ENCODE measurements at regions not wholly inside any gene's neighbourhood (a gene's known extent, or its start where the extent isn't known, plus 50 kb on each side); places are given as distances from the start of the nearest gene placed in this dataset.

DNA sequence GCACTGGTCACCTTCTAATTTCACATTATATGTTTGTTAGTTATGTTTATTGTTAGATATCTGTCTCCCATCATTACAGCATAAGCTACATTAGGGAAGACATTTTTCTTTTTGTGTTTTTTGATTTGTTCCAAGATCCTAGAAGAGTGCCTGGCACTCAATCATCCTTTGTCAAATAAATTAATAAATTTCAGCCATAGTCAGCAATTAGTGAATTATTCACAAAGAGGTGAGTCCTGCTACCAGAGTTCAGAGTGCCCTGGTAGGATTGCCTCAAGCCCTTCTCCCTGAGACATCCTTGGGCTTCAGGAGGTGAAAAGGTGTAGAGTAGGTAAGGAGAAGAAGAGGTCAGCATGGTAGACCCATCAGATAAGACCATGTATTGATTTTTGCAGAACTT is 186.2 kb upstream of the CTAGE1 start:
- intact Hi-C loops (cut with DNase I), result no loop called here
- Histone ChIP-seq H3K4me1 (no peaks in the 10 kb centered on the region), H3K27me3 (no peaks in the 10 kb centered on the region), H3K9ac (ENCODE audit: low read depth in 2 of 2, low read length in 2 of 2) (no peak overlapping the region), H3K9me3 (no peaks in the 10 kb centered on the region), H3K4me3 (no peak overlapping the region), H3K36me3 (no peaks in the 10 kb centered on the region), H3K27ac (no peak overlapping the region)
- DNase-seq, result no peak
- TF ChIP-seq, protein P1, sequence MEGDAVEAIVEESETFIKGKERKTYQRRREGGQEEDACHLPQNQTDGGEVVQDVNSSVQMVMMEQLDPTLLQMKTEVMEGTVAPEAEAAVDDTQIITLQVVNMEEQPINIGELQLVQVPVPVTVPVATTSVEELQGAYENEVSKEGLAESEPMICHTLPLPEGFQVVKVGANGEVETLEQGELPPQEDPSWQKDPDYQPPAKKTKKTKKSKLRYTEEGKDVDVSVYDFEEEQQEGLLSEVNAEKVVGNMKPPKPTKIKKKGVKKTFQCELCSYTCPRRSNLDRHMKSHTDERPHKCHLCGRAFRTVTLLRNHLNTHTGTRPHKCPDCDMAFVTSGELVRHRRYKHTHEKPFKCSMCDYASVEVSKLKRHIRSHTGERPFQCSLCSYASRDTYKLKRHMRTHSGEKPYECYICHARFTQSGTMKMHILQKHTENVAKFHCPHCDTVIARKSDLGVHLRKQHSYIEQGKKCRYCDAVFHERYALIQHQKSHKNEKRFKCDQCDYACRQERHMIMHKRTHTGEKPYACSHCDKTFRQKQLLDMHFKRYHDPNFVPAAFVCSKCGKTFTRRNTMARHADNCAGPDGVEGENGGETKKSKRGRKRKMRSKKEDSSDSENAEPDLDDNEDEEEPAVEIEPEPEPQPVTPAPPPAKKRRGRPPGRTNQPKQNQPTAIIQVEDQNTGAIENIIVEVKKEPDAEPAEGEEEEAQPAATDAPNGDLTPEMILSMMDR (IDR thresholded peaks at IDR 0.05), result no peak

DNA sequence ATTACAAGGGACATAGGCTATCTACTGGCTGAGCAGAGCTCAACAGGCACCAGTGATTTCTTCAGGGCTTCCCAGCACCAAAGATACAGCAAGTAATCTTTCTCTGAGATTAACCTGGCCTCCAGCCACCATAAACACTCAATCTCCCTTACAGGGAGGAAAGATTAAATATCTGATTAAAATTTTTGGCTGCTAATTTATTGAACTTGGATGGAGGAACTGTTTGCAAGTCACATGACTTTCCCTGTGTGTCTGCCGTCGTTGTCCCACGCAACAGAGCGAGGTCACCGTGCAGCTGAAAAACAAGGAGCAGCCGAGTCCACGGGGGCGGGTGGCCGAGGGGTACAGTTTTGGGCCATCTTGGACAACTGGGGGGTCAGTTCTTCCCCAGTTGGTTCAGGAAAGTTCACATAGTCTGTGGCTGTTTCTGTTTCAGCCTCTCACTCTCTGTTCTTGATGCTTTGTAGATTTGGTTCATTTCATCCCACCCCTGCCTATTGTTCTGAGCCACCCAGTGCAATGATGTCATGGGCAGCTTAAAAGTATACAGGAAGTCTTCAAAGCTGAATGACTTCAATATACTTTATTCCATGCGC is 186.8 kb upstream of the CTAGE1 start:
- Histone ChIP-seq H3K36me3 (no peaks in the 10 kb centered on the region), H3K9me3 (no peaks in the 10 kb centered on the region), H3K27me3 (no peaks in the 10 kb centered on the region), H3K4me1 (no peaks in the 10 kb centered on the region), H3K9ac (ENCODE audit: low read depth in 2 of 2, low read length in 2 of 2) (no peak overlapping the region), H3K27ac (no peak overlapping the region), H3K4me3 (no peak overlapping the region)
- intact Hi-C loops (cut with DNase I), result no loop called here
- DNase-seq, result no peak
- TF ChIP-seq, protein P1 (IDR thresholded peaks at IDR 0.05), result no peak

DNA sequence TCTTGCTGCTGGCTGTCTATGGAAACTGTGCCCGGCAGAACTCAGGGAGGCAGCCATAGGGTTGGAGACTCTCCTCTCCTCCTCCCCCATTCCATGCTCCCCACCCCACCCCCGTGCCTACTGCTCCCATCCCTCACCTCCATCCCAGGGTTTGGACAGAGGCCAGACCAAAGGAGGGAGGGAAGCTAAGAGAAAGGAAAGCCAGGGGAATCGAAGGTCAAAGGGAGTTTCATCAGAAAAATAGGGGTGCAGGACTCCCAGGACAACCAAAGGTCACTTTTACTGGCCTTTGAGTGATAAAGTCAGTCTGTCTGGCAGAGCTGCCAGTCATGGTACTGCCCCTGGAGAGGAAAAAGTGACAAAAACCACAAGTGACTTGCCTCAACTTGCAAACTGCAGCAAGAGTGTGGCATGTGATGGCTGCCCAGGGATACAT is 187.3 kb upstream of the CTAGE1 start:
- Histone ChIP-seq H3K4me1 (no peaks in the 10 kb centered on the region), H3K27me3 (no peaks in the 10 kb centered on the region), H3K27ac (no peak overlapping the region), H3K9ac (ENCODE audit: low read depth in 2 of 2, low read length in 2 of 2) (no peak overlapping the region), H3K9me3 (no peaks in the 10 kb centered on the region), H3K36me3 (no peaks in the 10 kb centered on the region), H3K4me3 (no peak overlapping the region)
- TF ChIP-seq, protein P1 (IDR thresholded peaks at IDR 0.05), result no peak
- DNase-seq, result no peak
- intact Hi-C loops (cut with DNase I), result no loop called here

DNA sequence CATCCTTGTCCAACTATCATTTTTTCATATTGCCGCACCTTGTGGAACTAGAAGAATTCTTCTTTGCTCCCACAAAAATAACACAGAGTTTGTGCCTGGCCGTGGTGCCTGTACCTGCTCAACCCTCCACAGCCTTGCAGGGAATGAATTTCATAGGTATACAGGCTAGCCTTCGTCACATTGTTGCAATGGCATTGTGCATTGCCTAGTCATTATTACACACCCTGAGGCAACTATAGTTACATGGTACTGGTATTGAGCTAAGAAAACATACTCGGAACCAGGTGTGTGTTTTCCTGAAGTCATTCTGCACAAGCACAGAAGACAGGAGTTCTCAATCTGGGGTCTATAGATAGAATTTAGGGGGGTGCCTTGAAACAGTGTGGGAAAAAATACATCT is 188.0 kb upstream of the CTAGE1 start:
- H3K4me1 ChIP-seq, result no peaks in the 10 kb centered on the region
- DNase-seq, result no peak
- H3K36me3 ChIP-seq, result no peaks in the 10 kb centered on the region
- intact Hi-C loops (cut with DNase I), result no loop called here
- H3K27ac ChIP-seq, result no peak overlapping the region
- H3K4me3 ChIP-seq, result no peak overlapping the region
- no peaks in the 10 kb centered on the region for H3K27me3 ChIP-seq
- H3K9me3 ChIP-seq, result no peaks in the 10 kb centered on the region
- TF ChIP-seq, protein P1 (IDR thresholded peaks at IDR 0.05), result no peak
- no peak overlapping the region for H3K9ac ChIP-seq (ENCODE audit: low read depth in 2 of 2, low read length in 2 of 2)

DNA sequence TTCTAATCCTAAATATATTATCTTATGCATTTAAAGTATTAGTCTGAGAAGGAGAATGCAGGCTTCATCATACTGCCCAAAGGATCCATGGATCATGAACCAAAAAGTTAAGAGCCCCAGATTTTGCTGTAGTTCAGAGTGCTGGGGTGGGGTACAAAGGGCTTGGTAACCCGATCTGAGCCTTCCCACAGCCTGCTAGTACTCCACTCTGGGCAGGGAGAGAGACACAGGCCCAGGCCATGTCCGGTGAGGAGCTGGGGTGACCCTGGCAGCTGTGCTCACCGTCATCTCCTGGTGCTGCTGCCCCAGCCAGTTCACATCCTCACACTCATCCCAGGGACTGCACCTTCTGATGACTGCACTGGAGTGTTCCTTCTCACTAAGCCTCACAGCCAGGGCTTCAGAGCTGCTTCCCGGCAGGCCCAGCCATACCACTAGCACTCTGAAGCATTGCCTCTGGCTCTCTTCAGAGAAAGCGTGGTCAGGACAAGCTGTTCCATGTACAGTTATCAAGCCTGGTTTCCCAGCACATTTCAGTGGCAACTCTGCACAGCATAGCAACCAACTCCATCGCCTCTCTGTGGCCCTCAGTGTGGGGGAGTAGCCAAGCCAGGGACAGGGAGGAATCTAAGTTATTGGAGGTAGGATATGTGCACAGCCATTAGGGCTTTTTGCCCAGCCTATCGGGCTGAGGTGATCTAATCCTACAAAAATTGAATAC is 189.0 kb upstream of the CTAGE1 start:
- no peak overlapping the region for H3K9ac ChIP-seq (ENCODE audit: low read depth in 2 of 2, low read length in 2 of 2)
- intact Hi-C loops (cut with DNase I), result no loop called here

More for the DNA sequence above, 189.0 kb upstream of the CTAGE1 start:
- DNase-seq, result no peak
- no peaks in the 10 kb centered on the region for H3K36me3 ChIP-seq
- H3K4me1 ChIP-seq, result no peaks in the 10 kb centered on the region
- H3K9me3 ChIP-seq, result no peaks in the 10 kb centered on the region
- H3K4me3 ChIP-seq, result no peak overlapping the region
- TF ChIP-seq, protein P1 (IDR thresholded peaks at IDR 0.05), result no peak
- H3K27ac ChIP-seq, result no peak overlapping the region
- no peaks in the 10 kb centered on the region for H3K27me3 ChIP-seq

Measured in colonic mucosa (tissue), 4 donors.